NCI-H2029 (cell line): ENCODE measurements at regions not wholly inside any gene's neighbourhood (a gene's known extent, or its start where the extent isn't known, plus 50 kb on each side); places are given as distances from the start of the nearest gene placed in this dataset.
"Not testable (repeated sequence)": the region's sequence is repeated elsewhere in the genome, so short reads cannot be mapped to it uniquely, and the experiment has no call there.

Experiments used
- DNase-seq: peaks from one replicate; lab custom pipeline; 2025; lab: John Stamatoyannopoulos, UW

- no peak for DNase-seq
Observed at GRCh38 chr18:11511434-11512095, 97.8 kb upstream of the SLC35G4 start.

GRCh38 chr18:11506856-11507255 is 102.5 kb upstream of the SLC35G4 start:
- no peak for DNase-seq

- DNase-seq = no peak
Observed at GRCh38 chr18:11505993-11506392, 103.4 kb upstream of the SLC35G4 start.

- no peak for DNase-seq
Observed at GRCh38 chr18:11504962-11505361, 104.4 kb upstream of the SLC35G4 start.

GRCh38 chr18:11502368-11502767 is 107.0 kb upstream of the SLC35G4 start:
- DNase-seq = no peak

GRCh38 chr18:11501352-11501751 is 108.0 kb upstream of the SLC35G4 start:
- DNase-seq = no peak

- DNase-seq = no peak
Observed at GRCh38 chr18:11500153-11501122, 109.0 kb upstream of the SLC35G4 start.

GRCh38 chr18:11498821-11499220 is 110.6 kb upstream of the SLC35G4 start:
- no peak for DNase-seq

- DNase-seq = no peak
Observed at GRCh38 chr18:11497585-11497984, 111.8 kb upstream of the SLC35G4 start.

- no peak for DNase-seq
Observed at GRCh38 chr18:11496526-11497172, 112.7 kb upstream of the SLC35G4 start.

GRCh38 chr18:11495441-11495840 is 114.0 kb upstream of the SLC35G4 start:
- DNase-seq = no peak

GRCh38 chr18:11494107-11494506 is 115.3 kb upstream of the SLC35G4 start:
- DNase-seq = no peak

- DNase-seq = no peak
Observed at GRCh38 chr18:11489266-11489899, 120.0 kb upstream of the SLC35G4 start.

- no peak for DNase-seq
Observed at GRCh38 chr18:11488175-11488574, 121.2 kb upstream of the SLC35G4 start.

GRCh38 chr18:11487390-11487789 is 122.0 kb upstream of the SLC35G4 start:
- no peak for DNase-seq

- DNase-seq = no peak
Observed at GRCh38 chr18:11482271-11482670, 127.1 kb upstream of the SLC35G4 start.

- DNase-seq = no peak
Observed at GRCh38 chr18:11480692-11481091, 128.7 kb upstream of the SLC35G4 start.

- DNase-seq = not testable (repeated sequence)
Observed at GRCh38 chr18:11479031-11479430, 130.4 kb upstream of the SLC35G4 start.

- DNase-seq = no peak
Observed at GRCh38 chr18:11470941-11471340, 138.5 kb upstream of the SLC35G4 start.

GRCh38 chr18:11468617-11469016 is 140.8 kb upstream of the SLC35G4 start:
- no peak for DNase-seq

- DNase-seq = no peak
Observed at GRCh38 chr18:11468120-11468519, 141.3 kb upstream of the SLC35G4 start.

- no peak for DNase-seq
Observed at GRCh38 chr18:11467611-11468010, 141.8 kb upstream of the SLC35G4 start.
